ENCODE measurements at regions not wholly inside any gene's neighbourhood (a gene's known extent, or its start where the extent isn't known, plus 50 kb on each side); places are given as distances from the start of the nearest gene placed in this dataset.

DNA sequence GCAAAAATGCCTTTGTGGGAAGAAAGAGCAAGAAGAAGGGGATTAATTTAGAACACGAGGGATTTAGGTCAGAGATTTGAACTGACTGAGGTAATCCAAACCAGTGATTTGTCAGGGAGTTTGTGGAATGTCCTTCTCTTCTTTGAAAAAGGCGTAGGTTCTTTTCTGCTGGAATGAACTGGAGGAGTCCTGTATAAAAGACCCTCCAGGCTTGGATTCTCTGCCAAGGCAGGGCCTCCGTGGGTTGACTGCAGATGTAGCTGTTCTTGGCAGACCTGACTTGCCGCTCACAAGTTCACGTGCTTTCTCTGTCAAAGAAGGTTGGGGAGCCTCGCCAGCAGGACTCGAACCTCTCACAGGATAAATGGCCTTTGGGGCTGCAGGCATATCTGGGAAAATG, 62.8 kb upstream of the STC2 start:
- dilution Hi-C loops (cut with HindIII; ENCODE audit: low sequenced_read_pairs, unreplicated experiment): no loop called here

More for the DNA sequence above, 62.8 kb upstream of the STC2 start:
- Histone ChIP-seq H4K20me1 (ENCODE audit: insufficient read depth, low read length) (no peaks in the 10 kb centered on the region), H2BK120ac (ENCODE audit: low read depth, low read length) (no peak overlapping the region), H3K4ac (ENCODE audit: low read depth, low read length) (no peak overlapping the region), H3K4me2 (ENCODE audit: low read depth, low read length) (no peak overlapping the region), H4K8ac (ENCODE audit: low read depth in 2 of 2, low read length in 2 of 2) (no peak overlapping the region), H3K27me3 (ENCODE audit: control insufficient read depth, insufficient read depth, low read length) (no peaks in the 10 kb centered on the region; the same call in 1 of the 2 replicates), H2AK5ac (ENCODE audit: low read depth, low read length) (no peak overlapping the region), H2AK9ac (replicated peaks; ENCODE audit: low read depth, low read length, poor library complexity) (no peak overlapping the region), H2BK15ac (ENCODE audit: low read depth, low read length) (no peak overlapping the region), H3K36me3 (ENCODE audit: control insufficient read depth, insufficient read depth, low read length) (no peaks in the 10 kb centered on the region), H3K9me1 (ENCODE audit: insufficient read depth, low read length) (peaks cover 6% of the 10 kb centered on the region; the same call in 1 of the 2 replicates), H2BK20ac (ENCODE audit: low read depth, low read length) (no peak overlapping the region), H3K18ac (ENCODE audit: low read depth, low read length) (no peak overlapping the region), H3K14ac (replicated peaks; ENCODE audit: low read depth, low read length) (no peak overlapping the region), H4K5ac (ENCODE audit: low read depth, low read length) (no peak overlapping the region), H4K91ac (ENCODE audit: insufficient read depth, low read depth, low read length) (no peak overlapping the region), H2AFZ (replicated peaks; ENCODE audit: low read length, poor library complexity) (no peak overlapping the region), H3K4me3 (ENCODE audit: insufficient read depth, low read depth, low read length) (no peak overlapping the region), H2BK5ac (ENCODE audit: low read depth, low read length, poor library complexity, severe bottlenecking) (no peak overlapping the region), H3K9ac (ENCODE audit: low read depth, low read length) (no peak overlapping the region), H3K56ac (ENCODE audit: extremely low read depth, insufficient read depth, low read length) (no peak overlapping the region), H3K9me3 (ENCODE audit: control insufficient read depth, insufficient read depth, low read length) (peaks cover 3% of the 10 kb centered on the region), H3K79me1 (ENCODE audit: low read depth in 1 of 2, low read length in 2 of 2) (no peaks in the 10 kb centered on the region), H3K23ac (ENCODE audit: low read depth, low read length) (no peak overlapping the region), H3K27ac (ENCODE audit: insufficient read depth, low read length) (no peak overlapping the region), H3K4me1 (ENCODE audit: control insufficient read depth, insufficient read depth, low read length) (peaks cover 4% of the 10 kb centered on the region)
- CTCF ChIA-PET: no interaction called here
- POLR2A ChIA-PET (ENCODE audit: unreplicated experiment): no interaction called here
- no TSS peak for BruUV-seq (replicated peaks)
- intact Hi-C loops (cut with micrococcal nuclease) (no loop called here), in situ Hi-C loops (cut with MboI; ENCODE audit: low sequenced_read_pairs) (no loop called here)
- DNase-seq: no peak
- TF ChIP-seq FOS (IDR thresholded peaks at IDR 0.05; ENCODE audit: low read depth, low read length) (no peak), MAFK (IDR thresholded peaks at IDR 0.05; ENCODE audit: low read depth, low read length) (no peak), SMC3 (IDR thresholded peaks at IDR 0.05; ENCODE audit: low read depth, low read length) (no peak), BHLHE40 (IDR thresholded peaks at IDR 0.05; ENCODE audit: low read depth, low read length) (no peak), CHD1 (IDR thresholded peaks at IDR 0.05; ENCODE audit: low read depth, low read length) (no peak), NFE2L2 (IDR thresholded peaks at IDR 0.05; ENCODE audit: low read depth, low read length) (no peak), CEBPB (IDR thresholded peaks at IDR 0.05; ENCODE audit: low read depth, low read length) (no peak), MAZ (IDR thresholded peaks at IDR 0.05; ENCODE audit: borderline replicate concordance, low read depth, low read length) (no peak), MXI1 (IDR thresholded peaks at IDR 0.05; ENCODE audit: borderline replicate concordance, low read depth, low read length) (no peak)
- TF ChIP-seq, protein P1, sequence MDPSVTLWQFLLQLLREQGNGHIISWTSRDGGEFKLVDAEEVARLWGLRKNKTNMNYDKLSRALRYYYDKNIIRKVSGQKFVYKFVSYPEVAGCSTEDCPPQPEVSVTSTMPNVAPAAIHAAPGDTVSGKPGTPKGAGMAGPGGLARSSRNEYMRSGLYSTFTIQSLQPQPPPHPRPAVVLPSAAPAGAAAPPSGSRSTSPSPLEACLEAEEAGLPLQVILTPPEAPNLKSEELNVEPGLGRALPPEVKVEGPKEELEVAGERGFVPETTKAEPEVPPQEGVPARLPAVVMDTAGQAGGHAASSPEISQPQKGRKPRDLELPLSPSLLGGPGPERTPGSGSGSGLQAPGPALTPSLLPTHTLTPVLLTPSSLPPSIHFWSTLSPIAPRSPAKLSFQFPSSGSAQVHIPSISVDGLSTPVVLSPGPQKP (IDR thresholded peaks at IDR 0.05; ENCODE audit: borderline replicate concordance, low read depth, low read length): no peak
- TF ChIP-seq, protein P2, sequence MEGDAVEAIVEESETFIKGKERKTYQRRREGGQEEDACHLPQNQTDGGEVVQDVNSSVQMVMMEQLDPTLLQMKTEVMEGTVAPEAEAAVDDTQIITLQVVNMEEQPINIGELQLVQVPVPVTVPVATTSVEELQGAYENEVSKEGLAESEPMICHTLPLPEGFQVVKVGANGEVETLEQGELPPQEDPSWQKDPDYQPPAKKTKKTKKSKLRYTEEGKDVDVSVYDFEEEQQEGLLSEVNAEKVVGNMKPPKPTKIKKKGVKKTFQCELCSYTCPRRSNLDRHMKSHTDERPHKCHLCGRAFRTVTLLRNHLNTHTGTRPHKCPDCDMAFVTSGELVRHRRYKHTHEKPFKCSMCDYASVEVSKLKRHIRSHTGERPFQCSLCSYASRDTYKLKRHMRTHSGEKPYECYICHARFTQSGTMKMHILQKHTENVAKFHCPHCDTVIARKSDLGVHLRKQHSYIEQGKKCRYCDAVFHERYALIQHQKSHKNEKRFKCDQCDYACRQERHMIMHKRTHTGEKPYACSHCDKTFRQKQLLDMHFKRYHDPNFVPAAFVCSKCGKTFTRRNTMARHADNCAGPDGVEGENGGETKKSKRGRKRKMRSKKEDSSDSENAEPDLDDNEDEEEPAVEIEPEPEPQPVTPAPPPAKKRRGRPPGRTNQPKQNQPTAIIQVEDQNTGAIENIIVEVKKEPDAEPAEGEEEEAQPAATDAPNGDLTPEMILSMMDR (conservative IDR thresholded peaks at IDR 0.05; ENCODE audit: low read depth, low read length): no peak
- 17% methylated on average over 1 of the region's 7 CpGs; no CpG with 5 or more reads in 1 of the 2 experiments for WGBS, 2 experiments (ENCODE audit: extremely low coverage in 2 of 2, insufficient read length in 1 of 2)
- no peak for ATAC-seq (ENCODE audit: low read depth)
